Pancreas (tissue), 10 donors: ENCODE measurements at regions not wholly inside any gene's neighbourhood (a gene's known extent, or its start where the extent isn't known, plus 50 kb on each side); places are given as distances from the start of the nearest gene placed in this dataset.

ENCODE experiments used
- ATAC-seq, 4 donors: fragments of 200-7000 bp; cut with Tn5 transposase; one replicate each; pipeline versions ENCODE4 v1.8.0 to v1.9.1; 2020; ENCODE audit warnings: mild to moderate bottlenecking in 4 of 4, moderate library complexity in 4 of 4
- DNase-seq, 6 donors: peaks; one replicate each; pipeline ENCODE4 v3.0.0-alpha.2; 2020
- FAIRE-seq: peaks from 2 replicates; lab custom pipeline; 2012; peaks lifted over from hg19 to GRCh38; lab: Jason Lieb, UNC
- H3K27ac ChIP-seq, 4 donors: fragments of 200-600 bp; sonication (generic); 1 replicate in 3 of 4; 2 replicates in 1 of 4; pipeline versions ENCODE4 v1.5.0 to v1.8.0; 2020
- H3K27me3 ChIP-seq, 4 donors: fragments of 200-600 bp; one replicate each; pipeline ENCODE4 v1.8.0; 2021
- H3K36me3 ChIP-seq, 3 donors: fragments of 200-600 bp; sonication (generic) in 1 of 3; one replicate each; pipeline versions ENCODE4 v1.5.0 to v1.8.0; 2020 to 2021
- H3K4me1 ChIP-seq, 3 donors: fragments of 200-600 bp; one replicate each; pipeline ENCODE4 v1.8.0; 2021
- H3K4me3 ChIP-seq, 4 donors: fragments of 200-600 bp; sonication (generic) in 2 of 4; one replicate each; pipeline versions ENCODE4 v1.5.0 to v1.8.0; 2020 to 2021
- H3K9me3 ChIP-seq, 4 donors: fragments of 200-600 bp; one replicate each; pipeline ENCODE4 v1.8.0; 2021
- CTCF ChIP-seq, 4 donors: fragments of 200-600 bp; sonication (generic) in 3 of 4; IDR thresholded peaks; one replicate each; pipeline versions ENCODE4 v1.5.0 to v1.8.0; 2021; ENCODE audit warnings: antibody characterized with exemption in 4 of 4
- WGBS, 2 donors: extraction: QIAGEN DNeasy Blood & Tissue Kit; methylation state at CpG; one replicate each; pipeline ENCODE4 v1.1.7; 2013; 5-methylcytosine and 5-hydroxymethylcytosine counted together
- intact Hi-C, 3 donors: fragments of 100-400 bp; cut with DNase I; formaldehyde crosslinking; loops; one replicate each; pipeline versions ENCODE4 v1.11.1 to v1.14.2; 2022
- donor health status: healthy with polysubstance abuse.
- donor health status: DM: no; HTN: no; CAD: no; lungs with moderate emphysema.
- donor health status: DM: no; HTN: no; CAD: no.
- donor health status: control.
- donor health status: control.
- donor health status: Bipolar disorder and iron deficiency.
- donor health status: DM: yes; HTN: yes; CAD: no.
- donor health status: DM: no; HTN: no; CAD: no.
- donor health status: DM: no; HTN: no; CAD: no.
- donor health status: DM: yes; HTN: yes; CAD: no.

- no peaks in the 10 kb centered on the region for H3K4me1 ChIP-seq
- WGBS, 2 donors: 77 to 81% methylated on average over 6 of the region's 6 CpGs
- DNase-seq (no peak), FAIRE-seq (no peak), ATAC-seq (no peak)
- no peaks in the 10 kb centered on the region for H3K36me3 ChIP-seq
- no peaks in the 10 kb centered on the region for H3K27me3 ChIP-seq
- no peak overlapping the region for H3K27ac ChIP-seq
- intact Hi-C loops: no loop called here
- H3K9me3 ChIP-seq: no peaks in the 10 kb centered on the region
- no peak overlapping the region for H3K4me3 ChIP-seq
- TF ChIP-seq CTCF (IDR thresholded peaks at IDR 0.05): no peak
Measured at GRCh38 chr4:152021788-152022438, 261.1 kb upstream of the GATB start.

- DNase-seq (no peak), ATAC-seq (no peak), FAIRE-seq (no peak)
- Histone ChIP-seq H3K9me3 (no peaks in the 10 kb centered on the region), H3K27me3 (no peaks in the 10 kb centered on the region), H3K27ac (no peak overlapping the region), H3K36me3 (no peaks in the 10 kb centered on the region), H3K4me1 (no peaks in the 10 kb centered on the region), H3K4me3 (no peak overlapping the region)
- WGBS, 2 donors: 73 to 81% methylated on average over 5 of the region's 5 CpGs
- intact Hi-C loops: no loop called here
- TF ChIP-seq CTCF (IDR thresholded peaks at IDR 0.05): no peak
Measured at GRCh38 chr4:152020073-152020472, 259.3 kb upstream of the GATB start.

GRCh38 chr4:152016303-152016620, 255.5 kb upstream of the GATB start:
- Histone ChIP-seq H3K27ac (no peak overlapping the region), H3K4me3 (no peak overlapping the region), H3K9me3 (no peaks in the 10 kb centered on the region), H3K27me3 (no peaks in the 10 kb centered on the region), H3K36me3 (no peaks in the 10 kb centered on the region), H3K4me1 (no peaks in the 10 kb centered on the region)
- 70 to 74% methylated on average over 5 of the region's 5 CpGs for WGBS, 2 donors
- no peak for TF ChIP-seq CTCF (IDR thresholded peaks at IDR 0.05)
- FAIRE-seq: no peak
- intact Hi-C loops: no loop called here
- no peak for DNase-seq
- no peak for ATAC-seq

GRCh38 chr4:152015597-152016302, 254.9 kb upstream of the GATB start:
- no peaks in the 10 kb centered on the region for H3K9me3 ChIP-seq
- no peaks in the 10 kb centered on the region for H3K36me3 ChIP-seq
- intact Hi-C loops: no loop called here
- DNase-seq: no peak
- ATAC-seq: no peak
- no peaks in the 10 kb centered on the region for H3K4me1 ChIP-seq
- no peak for TF ChIP-seq CTCF (IDR thresholded peaks at IDR 0.05)
- H3K4me3 ChIP-seq: no peak overlapping the region
- 71 to 86% methylated on average over 11 of the region's 11 CpGs for WGBS, 2 donors
- no peaks in the 10 kb centered on the region for H3K27me3 ChIP-seq
- no peak overlapping the region for H3K27ac ChIP-seq
- FAIRE-seq: no peak

- DNase-seq (no peak), ATAC-seq (no peak), FAIRE-seq (no peak)
- Histone ChIP-seq H3K27ac (no peak overlapping the region), H3K27me3 (no peaks in the 10 kb centered on the region), H3K9me3 (no peaks in the 10 kb centered on the region), H3K4me3 (no peak overlapping the region), H3K4me1 (no peaks in the 10 kb centered on the region), H3K36me3 (no peaks in the 10 kb centered on the region)
- intact Hi-C loops: no loop called here
- TF ChIP-seq CTCF (IDR thresholded peaks at IDR 0.05): no peak
- WGBS, 2 donors: 39 to 58% methylated on average over 3 of the region's 3 CpGs
Measured at GRCh38 chr4:152014280-152014679, 253.5 kb upstream of the GATB start.
